ENCODE measurements at regions not wholly inside any gene's neighbourhood (a gene's known extent, or its start where the extent isn't known, plus 50 kb on each side); places are given as distances from the start of the nearest gene placed in this dataset.
"Not testable (repeated sequence)": the region's sequence is repeated elsewhere in the genome, so short reads cannot be mapped to it uniquely, and the experiment has no call there.

DNA sequence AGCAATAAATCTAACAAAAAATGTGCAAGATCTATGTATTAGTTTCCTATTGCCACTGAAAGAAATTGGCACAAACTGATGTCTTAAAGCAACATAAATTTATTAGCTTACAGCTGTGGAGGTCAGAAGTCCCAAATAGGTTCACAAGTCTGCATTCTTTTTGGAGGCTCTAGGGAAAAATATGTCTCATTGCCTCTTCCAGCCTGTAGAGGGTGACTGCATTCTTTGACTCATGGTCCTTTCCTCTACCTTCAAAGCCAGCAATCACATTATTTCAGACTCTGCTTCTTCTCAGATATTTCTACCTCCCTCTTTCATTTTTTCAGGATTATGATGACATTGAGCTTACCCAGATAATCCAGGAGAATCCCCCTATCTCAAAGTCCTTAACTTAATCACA, 1531.1 kb downstream of the KHDRBS2 start:
- Mint-ChIP-seq H3K27ac (ENCODE audit: low read depth, unreplicated experiment) (no peak overlapping the region), H3K27me3 (ENCODE audit: insufficient read depth, unreplicated experiment) (no peaks in the 10 kb centered on the region), H3K4me1 (ENCODE audit: insufficient read depth, unreplicated experiment) (peaks cover 5% of the 10 kb centered on the region), H3K9me3 (ENCODE audit: unreplicated experiment) (peaks cover 12% of the 10 kb centered on the region), H3K36me3 (ENCODE audit: insufficient read depth, unreplicated experiment) (no peaks in the 10 kb centered on the region), H3K4me3 (ENCODE audit: unreplicated experiment) (no peak overlapping the region)
- BruUV-seq (replicated peaks) = no TSS peak
- TF ChIP-seq CTCF (IDR thresholded peaks at IDR 0.05; ENCODE audit: unreplicated experiment) = no peak
- CTCF ChIA-PET = interaction anchor here (0.7 kb wide), 1 partner anchor 47 kb away, joined by 3 read pairs; no protein-coding TSS in a partner anchor
- no peak for DNase-seq (ENCODE audit: unreplicated experiment)
- POLR2A ChIA-PET = no interaction called here
- intact Hi-C loops (cut with micrococcal nuclease) = no loop called here

DNA sequence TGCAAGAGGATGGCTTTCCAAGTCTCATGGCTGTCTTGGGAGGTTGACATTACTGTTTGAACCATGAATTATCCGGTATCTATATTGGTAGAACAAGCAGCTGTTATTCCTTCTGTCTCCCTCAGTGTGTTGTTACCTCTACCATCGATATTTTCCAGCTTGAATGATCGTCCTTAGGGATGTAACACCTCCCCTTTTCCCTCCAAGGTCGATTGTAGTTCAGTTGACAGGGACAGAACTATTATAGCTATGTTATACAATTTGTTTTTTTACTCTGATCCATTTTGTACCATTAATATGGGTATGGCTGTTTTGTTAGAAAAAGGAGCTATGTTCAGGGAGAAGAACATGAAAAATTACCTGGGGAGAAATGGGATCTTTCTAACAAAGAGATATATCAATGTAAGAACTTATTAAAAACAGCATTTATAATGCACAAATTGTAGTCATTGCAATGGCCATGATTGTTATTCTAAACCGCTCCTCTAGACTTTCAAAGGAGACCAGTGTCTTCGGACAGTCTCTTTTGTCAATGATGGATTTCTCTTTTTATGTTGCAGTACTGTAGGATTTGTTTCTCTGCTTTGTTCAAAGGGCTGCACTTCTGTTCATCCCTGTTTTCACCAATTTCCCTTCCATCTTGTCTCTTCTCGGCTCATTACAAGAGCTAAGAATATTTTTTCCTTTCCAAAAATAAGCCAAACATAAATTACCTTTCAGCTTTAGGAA, 1535.5 kb downstream of the KHDRBS2 start:
- H3K36me3 Mint-ChIP-seq (ENCODE audit: insufficient read depth, unreplicated experiment); H3K4me3 Mint-ChIP-seq (ENCODE audit: unreplicated experiment); POLR2A ChIA-PET; CTCF ChIA-PET; DNase-seq (ENCODE audit: unreplicated experiment); H3K27ac Mint-ChIP-seq (ENCODE audit: low read depth, unreplicated experiment); intact Hi-C loops (cut with micrococcal nuclease); H3K27me3 Mint-ChIP-seq (ENCODE audit: insufficient read depth, unreplicated experiment); H3K4me1 Mint-ChIP-seq (ENCODE audit: insufficient read depth, unreplicated experiment); BruUV-seq (replicated peaks): not testable (repeated sequence)
- peaks cover 12% of the 10 kb centered on the region for H3K9me3 Mint-ChIP-seq (ENCODE audit: unreplicated experiment)

GRCh38 chr6:60747765-60748556, 1538.1 kb downstream of the KHDRBS2 start:
- H3K27ac Mint-ChIP-seq (ENCODE audit: low read depth, unreplicated experiment); BruUV-seq (replicated peaks); H3K9me3 Mint-ChIP-seq (ENCODE audit: unreplicated experiment); DNase-seq (ENCODE audit: unreplicated experiment); H3K27me3 Mint-ChIP-seq (ENCODE audit: insufficient read depth, unreplicated experiment); H3K4me1 Mint-ChIP-seq (ENCODE audit: insufficient read depth, unreplicated experiment); H3K4me3 Mint-ChIP-seq (ENCODE audit: unreplicated experiment); CTCF ChIA-PET; intact Hi-C loops (cut with micrococcal nuclease); POLR2A ChIA-PET; H3K36me3 Mint-ChIP-seq (ENCODE audit: insufficient read depth, unreplicated experiment): not testable (repeated sequence)

DNA sequence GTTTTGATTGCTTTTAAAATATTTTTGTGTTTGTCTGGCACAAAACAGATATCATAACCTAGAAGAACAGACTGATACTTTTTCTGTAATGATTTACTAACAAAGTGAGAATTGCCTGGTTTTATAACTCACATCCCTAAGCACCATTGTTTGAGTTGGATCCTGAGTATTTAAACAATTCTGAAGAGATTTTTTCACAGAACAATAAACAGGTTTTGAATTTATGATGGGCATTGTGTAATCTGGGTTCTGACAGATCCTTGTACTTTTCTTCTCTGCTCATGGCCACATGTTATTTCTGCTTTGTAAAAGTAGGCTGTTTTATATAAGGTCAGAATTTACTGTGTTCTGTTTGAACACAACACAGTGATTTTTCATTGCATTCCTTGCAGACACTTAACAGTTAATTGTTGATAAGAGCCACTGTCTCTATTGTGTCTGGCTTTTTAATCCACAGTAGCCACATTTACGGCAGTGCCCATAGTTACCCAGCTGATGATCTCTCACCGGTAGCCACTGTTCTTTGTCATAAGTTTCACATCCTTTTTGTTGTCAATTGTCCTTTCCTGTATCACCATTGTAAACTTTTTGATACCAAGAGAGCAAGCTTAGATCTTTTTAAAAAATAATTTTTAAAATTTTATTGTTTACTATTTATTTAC, 1548.1 kb downstream of the KHDRBS2 start:
- H3K9me3 Mint-ChIP-seq (ENCODE audit: unreplicated experiment); intact Hi-C loops (cut with micrococcal nuclease); DNase-seq (ENCODE audit: unreplicated experiment); H3K27ac Mint-ChIP-seq (ENCODE audit: low read depth, unreplicated experiment); H3K36me3 Mint-ChIP-seq (ENCODE audit: insufficient read depth, unreplicated experiment); H3K4me1 Mint-ChIP-seq (ENCODE audit: insufficient read depth, unreplicated experiment); POLR2A ChIA-PET; H3K27me3 Mint-ChIP-seq (ENCODE audit: insufficient read depth, unreplicated experiment); CTCF ChIA-PET; H3K4me3 Mint-ChIP-seq (ENCODE audit: unreplicated experiment); BruUV-seq (replicated peaks): not testable (repeated sequence)

DNA sequence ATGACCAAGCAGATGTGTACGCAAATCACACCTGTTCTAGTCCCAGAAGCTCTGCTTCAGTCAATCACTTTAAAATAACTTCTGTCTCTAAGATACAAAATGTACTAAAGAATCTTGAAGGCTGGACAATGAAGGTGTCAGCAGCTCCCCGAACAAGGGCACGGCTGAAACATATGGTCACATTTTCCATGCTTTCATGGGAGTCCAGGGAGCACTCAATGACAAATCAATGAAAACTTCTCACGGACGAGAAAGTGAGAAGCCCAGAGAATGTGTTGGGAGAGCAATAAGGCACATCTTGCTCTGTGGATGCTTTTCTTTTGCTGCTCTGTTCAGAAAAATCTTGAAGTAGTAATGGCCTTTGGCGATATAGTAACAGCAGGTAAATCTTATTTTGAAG, 1548.7 kb downstream of the KHDRBS2 start:
- BruUV-seq (replicated peaks); DNase-seq (ENCODE audit: unreplicated experiment); H3K4me1 Mint-ChIP-seq (ENCODE audit: insufficient read depth, unreplicated experiment); intact Hi-C loops (cut with micrococcal nuclease); CTCF ChIA-PET; H3K4me3 Mint-ChIP-seq (ENCODE audit: unreplicated experiment); H3K36me3 Mint-ChIP-seq (ENCODE audit: insufficient read depth, unreplicated experiment); H3K9me3 Mint-ChIP-seq (ENCODE audit: unreplicated experiment); POLR2A ChIA-PET; H3K27ac Mint-ChIP-seq (ENCODE audit: low read depth, unreplicated experiment); H3K27me3 Mint-ChIP-seq (ENCODE audit: insufficient read depth, unreplicated experiment): not testable (repeated sequence)

DNA sequence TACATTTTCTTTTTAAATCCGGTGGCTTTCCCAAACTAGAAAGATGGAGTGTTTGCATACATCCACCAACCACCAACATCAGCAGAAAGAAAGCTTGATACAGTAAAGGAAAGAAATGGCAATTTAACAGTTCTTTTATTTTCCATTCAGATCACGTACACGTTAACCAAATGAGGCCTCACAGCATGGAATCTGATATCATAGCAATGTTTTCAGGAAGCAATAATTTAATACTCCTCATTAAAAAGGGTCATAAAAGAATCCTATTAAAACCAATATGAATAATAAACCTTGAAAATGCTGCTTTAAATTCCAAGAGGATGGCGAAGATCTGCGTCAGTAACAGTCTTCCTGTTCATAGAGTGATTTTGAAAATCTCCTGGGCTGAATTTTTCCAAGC, 1562.1 kb downstream of the KHDRBS2 start:
- H3K4me1 Mint-ChIP-seq (ENCODE audit: insufficient read depth, unreplicated experiment); CTCF ChIA-PET; POLR2A ChIA-PET; H3K9me3 Mint-ChIP-seq (ENCODE audit: unreplicated experiment); H3K27me3 Mint-ChIP-seq (ENCODE audit: insufficient read depth, unreplicated experiment); H3K27ac Mint-ChIP-seq (ENCODE audit: low read depth, unreplicated experiment); BruUV-seq (replicated peaks); H3K36me3 Mint-ChIP-seq (ENCODE audit: insufficient read depth, unreplicated experiment); DNase-seq (ENCODE audit: unreplicated experiment); H3K4me3 Mint-ChIP-seq (ENCODE audit: unreplicated experiment); intact Hi-C loops (cut with micrococcal nuclease): not testable (repeated sequence)
